ENCODE measurements at regions not wholly inside any gene's neighbourhood (a gene's known extent, or its start where the extent isn't known, plus 50 kb on each side); places are given as distances from the start of the nearest gene placed in this dataset.
A peak's percentile ranks its signal among the peaks of the same experiment; 100 is the strongest.
"Not testable (repeated sequence)": the region's sequence is repeated elsewhere in the genome, so short reads cannot be mapped to it uniquely, and the experiment has no call there.

DNA sequence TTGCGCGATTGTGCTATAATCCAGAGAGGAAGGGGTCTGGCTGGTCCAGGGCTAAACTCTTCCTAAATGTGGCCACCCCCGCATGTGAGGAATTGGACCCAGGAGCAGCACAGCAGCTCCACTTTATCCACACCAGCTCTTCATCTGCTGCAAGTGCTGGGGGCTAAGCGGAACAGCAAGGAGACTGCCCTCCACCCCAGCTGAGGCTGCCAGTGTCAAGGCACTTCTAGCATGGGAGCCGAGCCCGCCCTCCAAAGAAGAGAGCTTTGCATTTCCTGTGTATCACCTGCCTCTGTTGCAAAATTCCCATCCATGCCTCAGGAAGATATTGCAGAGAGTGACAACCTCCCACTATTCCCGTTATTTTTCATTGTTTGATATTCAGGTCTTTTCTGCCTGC lies 333.6 kb downstream of the ARRDC4 start:
- no peak overlapping the region for H3K27ac ChIP-seq
- intact Hi-C loops (cut with DNase I; ENCODE audit: low total_unique reads) = loop anchor here (10.0 kb wide), 1 partner anchor 389 kb away; no protein-coding TSS in a partner anchor
- H3K9me3 ChIP-seq = no peaks in the 10 kb centered on the region
- TF ChIP-seq, protein P1, sequence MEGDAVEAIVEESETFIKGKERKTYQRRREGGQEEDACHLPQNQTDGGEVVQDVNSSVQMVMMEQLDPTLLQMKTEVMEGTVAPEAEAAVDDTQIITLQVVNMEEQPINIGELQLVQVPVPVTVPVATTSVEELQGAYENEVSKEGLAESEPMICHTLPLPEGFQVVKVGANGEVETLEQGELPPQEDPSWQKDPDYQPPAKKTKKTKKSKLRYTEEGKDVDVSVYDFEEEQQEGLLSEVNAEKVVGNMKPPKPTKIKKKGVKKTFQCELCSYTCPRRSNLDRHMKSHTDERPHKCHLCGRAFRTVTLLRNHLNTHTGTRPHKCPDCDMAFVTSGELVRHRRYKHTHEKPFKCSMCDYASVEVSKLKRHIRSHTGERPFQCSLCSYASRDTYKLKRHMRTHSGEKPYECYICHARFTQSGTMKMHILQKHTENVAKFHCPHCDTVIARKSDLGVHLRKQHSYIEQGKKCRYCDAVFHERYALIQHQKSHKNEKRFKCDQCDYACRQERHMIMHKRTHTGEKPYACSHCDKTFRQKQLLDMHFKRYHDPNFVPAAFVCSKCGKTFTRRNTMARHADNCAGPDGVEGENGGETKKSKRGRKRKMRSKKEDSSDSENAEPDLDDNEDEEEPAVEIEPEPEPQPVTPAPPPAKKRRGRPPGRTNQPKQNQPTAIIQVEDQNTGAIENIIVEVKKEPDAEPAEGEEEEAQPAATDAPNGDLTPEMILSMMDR (IDR thresholded peaks at IDR 0.05) = no peak
- H3K4me3 ChIP-seq = no peak overlapping the region
- peaks cover 0 to 45% of the 10 kb centered on the region in 2 donors for H3K27me3 ChIP-seq
- H3K36me3 ChIP-seq = no peaks in the 10 kb centered on the region
- H3K4me1 ChIP-seq = peaks cover 0 to 9% (median 4%) of the 10 kb centered on the region in 4 donors
- no peak for DNase-seq

DNA sequence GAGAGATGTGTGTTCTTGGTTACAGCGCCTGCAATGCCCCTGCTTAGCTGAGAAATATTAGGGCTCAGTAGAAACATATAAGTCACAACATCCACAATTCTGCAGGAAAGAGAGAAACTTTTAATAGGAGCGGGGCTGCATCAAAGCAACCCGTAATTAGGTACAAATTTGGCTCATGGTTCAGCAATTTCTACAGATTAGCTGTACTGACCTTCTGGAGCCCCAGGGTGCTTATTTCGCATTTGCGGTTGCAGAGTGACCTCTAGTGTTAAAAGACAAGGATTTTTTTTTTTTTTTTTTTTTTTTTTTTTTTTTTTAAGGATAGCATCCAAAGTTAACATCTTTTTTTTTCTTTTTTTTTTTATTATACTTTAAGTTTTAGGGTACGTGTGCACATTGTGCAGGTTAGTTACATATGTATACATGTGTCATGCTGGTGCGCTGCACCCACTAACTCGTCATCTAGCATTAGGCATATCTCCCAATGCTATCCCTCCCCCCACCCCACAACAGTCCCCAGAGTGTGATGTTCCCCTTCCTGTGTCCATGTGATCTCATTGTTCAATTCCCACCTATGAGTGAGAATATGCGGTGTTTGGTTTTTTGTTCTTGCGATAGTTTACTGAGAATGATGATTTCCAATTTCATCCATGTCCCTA lies 334.7 kb downstream of the ARRDC4 start:
- DNase-seq, H3K4me1 ChIP-seq, H3K4me3 ChIP-seq, H3K36me3 ChIP-seq, H3K27ac ChIP-seq, H3K9me3 ChIP-seq: not testable (repeated sequence)
- intact Hi-C loops (cut with DNase I; ENCODE audit: low total_unique reads) = loop anchor here (10.0 kb wide), 1 partner anchor 390 kb away; no protein-coding TSS in a partner anchor
- TF ChIP-seq, protein P1 (IDR thresholded peaks at IDR 0.05) = peak in 1 of 2 experiments; percentile 11
- peaks cover 0 to 49% of the 10 kb centered on the region in 2 donors for H3K27me3 ChIP-seq

DNA sequence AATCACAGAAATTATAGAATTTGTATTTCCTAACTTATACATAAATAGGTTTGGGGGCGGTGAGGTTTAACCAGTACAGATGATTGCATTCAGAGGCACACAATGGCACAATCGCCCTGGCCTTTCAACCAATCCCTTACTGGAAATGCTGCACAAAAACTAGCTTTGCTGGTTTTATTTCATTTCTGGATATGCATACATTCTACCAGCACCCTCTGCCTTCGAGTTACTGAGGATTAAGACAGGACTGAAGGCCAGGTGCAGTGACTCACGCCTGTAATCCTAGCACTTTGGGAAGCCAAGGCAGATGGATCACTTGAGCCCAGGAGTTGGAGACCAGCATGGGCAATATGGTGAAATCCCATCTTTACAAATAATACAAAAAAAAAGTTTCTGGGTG lies 336.1 kb downstream of the ARRDC4 start:
- Histone ChIP-seq H3K9me3 (no peaks in the 10 kb centered on the region), H3K4me1 (peaks cover 0 to 9% (median 4%) of the 10 kb centered on the region in 4 donors), H3K27ac (no peak overlapping the region), H3K27me3 (peaks cover 0 to 44% of the 10 kb centered on the region in 2 donors), H3K4me3 (no peak overlapping the region), H3K36me3 (no peaks in the 10 kb centered on the region)
- no peak for DNase-seq
- intact Hi-C loops (cut with DNase I; ENCODE audit: low total_unique reads) = loop anchor here (10.0 kb wide), 1 partner anchor 392 kb away; no protein-coding TSS in a partner anchor
- TF ChIP-seq, protein P1 (IDR thresholded peaks at IDR 0.05) = no peak

DNA sequence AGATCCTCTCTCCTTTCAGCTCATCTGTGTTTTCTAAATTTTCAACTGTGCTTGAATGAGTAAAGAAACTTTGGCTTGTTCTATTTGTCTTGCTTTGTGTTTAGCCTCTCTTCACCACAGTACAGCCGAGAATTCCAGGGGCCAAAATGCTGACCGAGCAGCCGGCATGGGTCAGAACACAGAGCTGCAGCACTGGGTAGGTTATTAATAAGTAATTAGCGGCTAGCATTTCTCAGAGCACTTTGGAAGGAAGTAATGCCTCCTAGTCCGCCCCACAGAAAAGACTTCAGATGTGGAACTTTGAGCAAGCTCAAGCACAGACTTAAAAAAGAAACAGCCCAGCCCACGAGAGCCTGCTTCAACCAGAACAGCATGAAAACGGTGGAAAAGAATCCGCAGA lies 343.9 kb downstream of the ARRDC4 start:
- H3K4me3 ChIP-seq = no peak overlapping the region
- H3K9me3 ChIP-seq = no peaks in the 10 kb centered on the region
- no peak for DNase-seq
- H3K27me3 ChIP-seq = peaks cover 0 to 44% of the 10 kb centered on the region in 2 donors
- H3K4me1 ChIP-seq = no peaks in the 10 kb centered on the region
- H3K27ac ChIP-seq = no peak overlapping the region
- no peaks in the 10 kb centered on the region for H3K36me3 ChIP-seq
- TF ChIP-seq, protein P1 (IDR thresholded peaks at IDR 0.05) = no peak
- intact Hi-C loops (cut with DNase I; ENCODE audit: low total_unique reads) = no loop called here

DNA sequence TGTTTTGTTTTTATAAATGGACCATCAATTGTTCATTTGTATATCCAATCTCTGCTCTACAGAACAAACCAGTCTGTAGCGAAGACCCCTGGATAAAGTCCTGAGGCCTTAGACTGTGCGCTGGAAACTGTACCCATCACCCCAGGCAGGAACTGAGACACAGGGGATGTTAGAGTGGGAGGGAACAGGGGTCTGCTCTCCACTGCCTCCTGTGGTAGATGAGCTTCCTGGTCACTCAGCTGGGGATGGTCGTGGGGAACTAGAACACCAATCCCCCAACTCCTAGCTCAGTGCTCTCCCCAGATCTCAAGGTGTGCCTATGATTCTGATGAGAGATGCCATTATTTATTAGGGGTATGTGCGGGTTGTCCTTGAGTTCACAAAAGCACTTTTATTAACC lies 340.2 kb upstream of the IGF1R start:
- H3K4me3 ChIP-seq = no peak overlapping the region
- no peaks in the 10 kb centered on the region for H3K4me1 ChIP-seq
- no peak overlapping the region for H3K27ac ChIP-seq
- TF ChIP-seq, protein P1 (IDR thresholded peaks at IDR 0.05) = no peak
- H3K36me3 ChIP-seq = no peaks in the 10 kb centered on the region
- no peak for DNase-seq
- H3K9me3 ChIP-seq = no peaks in the 10 kb centered on the region
- H3K27me3 ChIP-seq = peaks cover 0 to 18% of the 10 kb centered on the region in 2 donors
- intact Hi-C loops (cut with DNase I; ENCODE audit: low total_unique reads) = no loop called here
